GM19467 (cell line): ENCODE measurements at regions not wholly inside any gene's neighbourhood (a gene's known extent, or its start where the extent isn't known, plus 50 kb on each side); places are given as distances from the start of the nearest gene placed in this dataset.
"Not testable (repeated sequence)": the region's sequence is repeated elsewhere in the genome, so short reads cannot be mapped to it uniquely, and the experiment has no call there.

Experiments used
- ATAC-seq: cut with Tn5 transposase; IDR thresholded peaks from one replicate; pipeline ENCODE4 v1.9.1; 2021; ENCODE audit warnings: mild to moderate bottlenecking, moderate library complexity; ENCODE audit not compliant: unreplicated experiment

- ATAC-seq: peak; percentile 79
Measured at GRCh38 chrX:40996886-40997530, 88.2 kb upstream of the USP9X start.

GRCh38 chrX:40998123-40998522 is 87.1 kb upstream of the USP9X start:
- ATAC-seq: no peak

- ATAC-seq: no peak
Measured at GRCh38 chrX:41001327-41001726, 83.9 kb upstream of the USP9X start.

- no peak for ATAC-seq
Measured at GRCh38 chrX:41002026-41002425, 83.2 kb upstream of the USP9X start.

- ATAC-seq: no peak
Measured at GRCh38 chrX:41003506-41004270, 81.6 kb upstream of the USP9X start.

- ATAC-seq: no peak
Measured at GRCh38 chrX:41005445-41005992, 79.7 kb upstream of the USP9X start.

- no peak for ATAC-seq
Measured at GRCh38 chrX:41009850-41010846, 75.1 kb upstream of the USP9X start.

- ATAC-seq: no peak
Measured at GRCh38 chrX:41014776-41015360, 70.4 kb upstream of the USP9X start.

- ATAC-seq: not testable (repeated sequence)
Measured at GRCh38 chrX:41017785-41018184, 67.5 kb upstream of the USP9X start.

- ATAC-seq: not testable (repeated sequence)
Measured at GRCh38 chrX:41018391-41019040, 66.7 kb upstream of the USP9X start.

- ATAC-seq: no peak
Measured at GRCh38 chrX:41019041-41019392, 66.2 kb upstream of the USP9X start.

- ATAC-seq: no peak
Measured at GRCh38 chrX:41022566-41022965, 62.7 kb upstream of the USP9X start.

GRCh38 chrX:41023098-41023497 is 62.1 kb upstream of the USP9X start:
- ATAC-seq: no peak

GRCh38 chrX:41024335-41024734 is 60.9 kb upstream of the USP9X start:
- ATAC-seq: not testable (repeated sequence)

- no peak for ATAC-seq
Measured at GRCh38 chrX:41024755-41025154, 60.5 kb upstream of the USP9X start.

GRCh38 chrX:41025926-41026701 is 59.1 kb upstream of the USP9X start:
- no peak for ATAC-seq

- no peak for ATAC-seq
Measured at GRCh38 chrX:41026702-41027078, 58.6 kb upstream of the USP9X start.

- no peak for ATAC-seq
Measured at GRCh38 chrX:41029332-41029731, 55.9 kb upstream of the USP9X start.

GRCh38 chrX:41031256-41031967 is 53.8 kb upstream of the USP9X start:
- ATAC-seq: no peak
